ENCODE measurements at regions not wholly inside any gene's neighbourhood (a gene's known extent, or its start where the extent isn't known, plus 50 kb on each side); places are given as distances from the start of the nearest gene placed in this dataset.

GRCh38 chr5:7068156-7068555 lies 327.8 kb upstream of the ADCY2 start:
- TF ChIP-seq GATA3 (IDR thresholded peaks at IDR 0.05; ENCODE audit: low read depth, low read length), result no peak
- no peak for TF ChIP-seq GATA2 (IDR thresholded peaks at IDR 0.05; ENCODE audit: low read depth, low read length)

GRCh38 chr5:7068899-7069298 lies 327.0 kb upstream of the ADCY2 start:
- TF ChIP-seq GATA3 (IDR thresholded peaks at IDR 0.05; ENCODE audit: low read depth, low read length) (no peak), GATA2 (IDR thresholded peaks at IDR 0.05; ENCODE audit: low read depth, low read length) (no peak)

GRCh38 chr5:7072188-7072587 lies 323.8 kb upstream of the ADCY2 start:
- TF ChIP-seq GATA3 (IDR thresholded peaks at IDR 0.05; ENCODE audit: low read depth, low read length), result no peak
- no peak for TF ChIP-seq GATA2 (IDR thresholded peaks at IDR 0.05; ENCODE audit: low read depth, low read length)

- no peak for TF ChIP-seq GATA3 (IDR thresholded peaks at IDR 0.05; ENCODE audit: low read depth, low read length)
- TF ChIP-seq GATA2 (IDR thresholded peaks at IDR 0.05; ENCODE audit: low read depth, low read length), result no peak
These were observed 322.3 kb upstream of the ADCY2 start for GRCh38 chr5:7073666-7074065.

- TF ChIP-seq GATA3 (IDR thresholded peaks at IDR 0.05; ENCODE audit: low read depth, low read length), result no peak
- no peak for TF ChIP-seq GATA2 (IDR thresholded peaks at IDR 0.05; ENCODE audit: low read depth, low read length)
These were observed 321.8 kb upstream of the ADCY2 start for GRCh38 chr5:7074176-7074575.

GRCh38 chr5:7075470-7075869 lies 320.5 kb upstream of the ADCY2 start:
- TF ChIP-seq GATA2 (IDR thresholded peaks at IDR 0.05; ENCODE audit: low read depth, low read length), result no peak

- no peak for TF ChIP-seq GATA3 (IDR thresholded peaks at IDR 0.05; ENCODE audit: low read depth, low read length)
- TF ChIP-seq GATA2 (IDR thresholded peaks at IDR 0.05; ENCODE audit: low read depth, low read length), result no peak
These were observed 317.8 kb upstream of the ADCY2 start for GRCh38 chr5:7078101-7078500.

GRCh38 chr5:7078901-7079300 lies 317.0 kb upstream of the ADCY2 start:
- TF ChIP-seq GATA3 (IDR thresholded peaks at IDR 0.05; ENCODE audit: low read depth, low read length) (no peak), GATA2 (IDR thresholded peaks at IDR 0.05; ENCODE audit: low read depth, low read length) (no peak)

GRCh38 chr5:7080501-7080900 lies 315.4 kb upstream of the ADCY2 start:
- TF ChIP-seq GATA2 (IDR thresholded peaks at IDR 0.05; ENCODE audit: low read depth, low read length) (no peak), GATA3 (IDR thresholded peaks at IDR 0.05; ENCODE audit: low read depth, low read length) (no peak)

- TF ChIP-seq GATA3 (IDR thresholded peaks at IDR 0.05; ENCODE audit: low read depth, low read length) (no peak), GATA2 (IDR thresholded peaks at IDR 0.05; ENCODE audit: low read depth, low read length) (no peak)
These were observed 308.1 kb upstream of the ADCY2 start for GRCh38 chr5:7087719-7088297.

GRCh38 chr5:7088849-7089248 lies 307.1 kb upstream of the ADCY2 start:
- no peak for TF ChIP-seq GATA3 (IDR thresholded peaks at IDR 0.05; ENCODE audit: low read depth, low read length)
- no peak for TF ChIP-seq GATA2 (IDR thresholded peaks at IDR 0.05; ENCODE audit: low read depth, low read length)

GRCh38 chr5:7094626-7095025 lies 301.3 kb upstream of the ADCY2 start:
- TF ChIP-seq GATA3 (IDR thresholded peaks at IDR 0.05; ENCODE audit: low read depth, low read length), result no peak
- no peak for TF ChIP-seq GATA2 (IDR thresholded peaks at IDR 0.05; ENCODE audit: low read depth, low read length)

GRCh38 chr5:7096294-7096693 lies 299.6 kb upstream of the ADCY2 start:
- no peak for TF ChIP-seq GATA3 (IDR thresholded peaks at IDR 0.05; ENCODE audit: low read depth, low read length)
- TF ChIP-seq GATA2 (IDR thresholded peaks at IDR 0.05; ENCODE audit: low read depth, low read length), result no peak

- TF ChIP-seq GATA2 (IDR thresholded peaks at IDR 0.05; ENCODE audit: low read depth, low read length) (no peak), GATA3 (IDR thresholded peaks at IDR 0.05; ENCODE audit: low read depth, low read length) (no peak)
These were observed 290.6 kb upstream of the ADCY2 start for GRCh38 chr5:7105358-7105757.

GRCh38 chr5:7117961-7118360 lies 278.0 kb upstream of the ADCY2 start:
- TF ChIP-seq GATA3 (IDR thresholded peaks at IDR 0.05; ENCODE audit: low read depth, low read length) (no peak), GATA2 (IDR thresholded peaks at IDR 0.05; ENCODE audit: low read depth, low read length) (no peak)

GRCh38 chr5:7131680-7132079 lies 264.3 kb upstream of the ADCY2 start:
- TF ChIP-seq GATA2 (IDR thresholded peaks at IDR 0.05; ENCODE audit: low read depth, low read length), result no peak
- no peak for TF ChIP-seq GATA3 (IDR thresholded peaks at IDR 0.05; ENCODE audit: low read depth, low read length)
